Activated CD4-positive, alpha-beta T cell treated with anti-CD3 and anti-CD28 coated beads for 36 hours (primary cell): ENCODE measurements at regions not wholly inside any gene's neighbourhood (a gene's known extent, or its start where the extent isn't known, plus 50 kb on each side); places are given as distances from the start of the nearest gene placed in this dataset.
"Not testable (repeated sequence)": the region's sequence is repeated elsewhere in the genome, so short reads cannot be mapped to it uniquely, and the experiment has no call there.

Source experiments
- ATAC-seq: fragments of 200-7000 bp; cut with Tn5 transposase; one replicate; pipeline ENCODE4 v1.10.0; 2021; ENCODE audit warnings: mild to moderate bottlenecking, moderate library complexity
- CTCF ChIA-PET: fragments of 350-600 bp; sonication (Branson Sonifier 250); formaldehyde crosslinking; loops from one replicate; lab custom pipeline; 2021; ENCODE audit warnings: antibody characterized with exemption; lab: Charles Lee
- POLR2A ChIA-PET: fragments of 350-600 bp; sonication (Branson Sonifier 250); formaldehyde crosslinking; loops from one replicate; lab custom pipeline; 2021; ENCODE audit warnings: antibody characterized with exemption, inconsistent platforms; lab: Charles Lee
- DNase-seq: peaks from one replicate; pipeline ENCODE4 v3.0.0-alpha.2; 2020
- H3K27ac Mint-ChIP-seq: one replicate; pipeline ENCODE4 v1.8.0; 2021; ENCODE audit warnings: mixed read lengths
- H3K27me3 Mint-ChIP-seq: one replicate; pipeline ENCODE4 v1.8.0; 2021; ENCODE audit warnings: mixed read lengths
- H3K36me3 Mint-ChIP-seq: one replicate; pipeline ENCODE4 v1.8.0; 2021; ENCODE audit warnings: low read depth, mixed read lengths
- H3K4me1 Mint-ChIP-seq: one replicate; pipeline ENCODE4 v1.8.0; 2021; ENCODE audit warnings: mixed read lengths
- H3K4me3 Mint-ChIP-seq: one replicate; pipeline ENCODE4 v1.8.0; 2021; ENCODE audit warnings: mild to moderate bottlenecking, moderate library complexity, mixed read lengths
- H3K9me3 Mint-ChIP-seq: one replicate; pipeline ENCODE4 v1.8.0; 2021; ENCODE audit warnings: low read depth, mixed read lengths
- intact Hi-C, 2 experiments: fragments of 100-400 bp; cut with DNase I in 1 of 2; cut with micrococcal nuclease in 1 of 2; formaldehyde crosslinking; loops; one replicate each; pipeline versions ENCODE4 v1.14.2 to v1.15.1; 2022 to 2024; cut with DNase I, micrococcal nuclease

GRCh38 chr9:136603901-136604814 is 58.3 kb upstream of the NOTCH1 start:
- Mint-ChIP-seq H3K4me1 (no peaks in the 10 kb centered on the region), H3K4me3 (no peak overlapping the region), H3K9me3 (no peaks in the 10 kb centered on the region), H3K36me3 (no peaks in the 10 kb centered on the region), H3K27me3 (peaks cover 31% of the 10 kb centered on the region), H3K27ac (no peak overlapping the region)
- POLR2A ChIA-PET = no interaction called here
- intact Hi-C loops = no loop called here
- no peak for ATAC-seq
- CTCF ChIA-PET = no interaction called here
- no peak for DNase-seq

GRCh38 chr9:136603216-136603615 is 57.4 kb upstream of the NOTCH1 start:
- no peak overlapping the region for H3K27ac Mint-ChIP-seq
- H3K27me3 Mint-ChIP-seq = peaks cover 28% of the 10 kb centered on the region
- DNase-seq = no peak
- intact Hi-C loops = no loop called here
- no peaks in the 10 kb centered on the region for H3K4me1 Mint-ChIP-seq
- no peak for ATAC-seq
- no peaks in the 10 kb centered on the region for H3K36me3 Mint-ChIP-seq
- no peaks in the 10 kb centered on the region for H3K9me3 Mint-ChIP-seq
- ChIA-PET POLR2A (no interaction called here), CTCF (no interaction called here)
- H3K4me3 Mint-ChIP-seq = no peak overlapping the region

DNA sequence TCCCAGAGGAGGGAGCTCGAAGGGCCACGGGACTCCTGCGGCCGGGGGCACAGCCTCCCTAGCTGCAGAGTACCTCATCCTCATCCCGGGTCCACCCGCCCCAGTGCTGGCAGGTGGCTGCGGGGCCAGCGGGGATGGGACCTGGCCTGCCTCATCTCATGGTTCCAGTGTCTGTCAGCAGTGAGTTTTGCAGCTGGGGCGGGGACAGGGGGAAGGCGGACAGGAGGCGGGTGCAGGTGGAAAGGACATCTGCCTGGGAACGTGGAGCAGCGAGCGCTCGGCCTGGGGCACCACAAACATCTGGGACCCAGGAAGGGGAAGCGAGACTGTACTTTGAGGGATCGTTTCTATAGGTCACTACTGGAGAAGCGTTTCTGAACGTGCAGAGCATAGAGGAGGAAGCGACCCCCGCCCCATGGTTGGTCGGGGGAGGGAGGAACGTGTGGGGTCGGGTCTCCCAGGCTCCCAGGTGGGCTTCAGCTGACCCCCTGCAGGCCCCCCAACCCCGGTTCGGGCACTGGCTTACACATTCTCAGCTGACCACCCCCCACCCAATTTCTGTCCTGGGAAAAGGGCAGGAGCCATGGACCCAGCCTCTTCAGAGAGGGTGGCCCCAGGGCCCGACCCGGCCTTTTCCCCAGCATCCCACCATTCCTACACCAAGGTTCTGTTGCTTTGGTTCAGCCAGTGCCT is 56.5 kb upstream of the NOTCH1 start:
- ChIA-PET POLR2A (no interaction called here), CTCF (interaction anchor here (0.6 kb wide), 1 partner anchor 816 kb away, joined by 3 read pairs; no protein-coding TSS in a partner anchor)
- Mint-ChIP-seq H3K4me1 (no peaks in the 10 kb centered on the region), H3K9me3 (no peaks in the 10 kb centered on the region), H3K27me3 (peaks cover 28% of the 10 kb centered on the region), H3K36me3 (no peaks in the 10 kb centered on the region), H3K27ac (no peak overlapping the region), H3K4me3 (no peak overlapping the region)
- ATAC-seq (no peak), DNase-seq (no peak)
- intact Hi-C loops = no loop called here

- POLR2A ChIA-PET, ATAC-seq, DNase-seq, H3K4me1 Mint-ChIP-seq, H3K4me3 Mint-ChIP-seq, H3K36me3 Mint-ChIP-seq, H3K9me3 Mint-ChIP-seq, intact Hi-C loops, H3K27ac Mint-ChIP-seq, CTCF ChIA-PET: not testable (repeated sequence)
- peaks cover 28% of the 10 kb centered on the region for H3K27me3 Mint-ChIP-seq
These were observed 55.6 kb upstream of the NOTCH1 start for GRCh38 chr9:136601250-136601973.

GRCh38 chr9:136599811-136600660 is 54.2 kb upstream of the NOTCH1 start:
- Mint-ChIP-seq H3K9me3 (no peaks in the 10 kb centered on the region), H3K27ac (no peak overlapping the region), H3K4me1 (no peaks in the 10 kb centered on the region), H3K27me3 (peaks cover 25% of the 10 kb centered on the region), H3K4me3 (no peak overlapping the region), H3K36me3 (no peaks in the 10 kb centered on the region)
- intact Hi-C loops = no loop called here
- ChIA-PET POLR2A (no interaction called here), CTCF (interaction anchor here (0.6 kb wide), 1 partner anchor 46 kb away, joined by 3 read pairs; no protein-coding TSS in a partner anchor)
- no peak for ATAC-seq
- no peak for DNase-seq

- H3K9me3 Mint-ChIP-seq = no peaks in the 10 kb centered on the region
- POLR2A ChIA-PET = no interaction called here
- H3K4me3 Mint-ChIP-seq = no peak overlapping the region
- H3K36me3 Mint-ChIP-seq = no peaks in the 10 kb centered on the region
- intact Hi-C loops = no loop called here
- H3K4me1 Mint-ChIP-seq = no peaks in the 10 kb centered on the region
- ATAC-seq = no peak
- CTCF ChIA-PET = no interaction called here
- no peak for DNase-seq
- H3K27ac Mint-ChIP-seq = no peak overlapping the region
- peaks cover 23% of the 10 kb centered on the region for H3K27me3 Mint-ChIP-seq
These were observed 53.3 kb upstream of the NOTCH1 start for GRCh38 chr9:136599074-136599531.

GRCh38 chr9:136598390-136599073 is 52.7 kb upstream of the NOTCH1 start:
- CTCF ChIA-PET, H3K36me3 Mint-ChIP-seq, H3K4me3 Mint-ChIP-seq, POLR2A ChIA-PET, H3K27ac Mint-ChIP-seq, H3K9me3 Mint-ChIP-seq, DNase-seq, H3K4me1 Mint-ChIP-seq, ATAC-seq, intact Hi-C loops: not testable (repeated sequence)
- peaks cover 19% of the 10 kb centered on the region for H3K27me3 Mint-ChIP-seq

GRCh38 chr9:136597965-136598364 is 52.1 kb upstream of the NOTCH1 start:
- Mint-ChIP-seq H3K36me3 (no peaks in the 10 kb centered on the region), H3K4me3 (no peak overlapping the region), H3K27ac (no peak overlapping the region), H3K4me1 (no peaks in the 10 kb centered on the region), H3K27me3 (peaks cover 16% of the 10 kb centered on the region), H3K9me3 (no peaks in the 10 kb centered on the region)
- DNase-seq = no peak
- ChIA-PET CTCF (no interaction called here), POLR2A (no interaction called here)
- intact Hi-C loops = no loop called here
- ATAC-seq = no peak

GRCh38 chr9:136597141-136597885 is 51.5 kb upstream of the NOTCH1 start:
- CTCF ChIA-PET = no interaction called here
- intact Hi-C loops = no loop called here
- Mint-ChIP-seq H3K27ac (no peak overlapping the region), H3K9me3 (no peaks in the 10 kb centered on the region), H3K4me3 (no peak overlapping the region), H3K36me3 (no peaks in the 10 kb centered on the region), H3K27me3 (peaks cover 12% of the 10 kb centered on the region), H3K4me1 (no peaks in the 10 kb centered on the region)
- ATAC-seq (no peak), DNase-seq (no peak)
- POLR2A ChIA-PET = no interaction called here

GRCh38 chr9:136596630-136597031 is 50.8 kb upstream of the NOTCH1 start:
- intact Hi-C loops = no loop called here
- H3K27ac Mint-ChIP-seq = no peak overlapping the region
- no peak for DNase-seq
- no peaks in the 10 kb centered on the region for H3K9me3 Mint-ChIP-seq
- no peak overlapping the region for H3K4me3 Mint-ChIP-seq
- H3K27me3 Mint-ChIP-seq = peaks cover 10% of the 10 kb centered on the region
- H3K4me1 Mint-ChIP-seq = no peaks in the 10 kb centered on the region
- H3K36me3 Mint-ChIP-seq = no peaks in the 10 kb centered on the region
- ChIA-PET CTCF (no interaction called here), POLR2A (no interaction called here)
- ATAC-seq = no peak
